Endodermal cell (in vitro differentiated cells): ENCODE measurements at regions not wholly inside any gene's neighbourhood (a gene's known extent, or its start where the extent isn't known, plus 50 kb on each side); places are given as distances from the start of the nearest gene placed in this dataset.

Source experiments
- DNase-seq: peaks from one replicate; pipeline ENCODE4 v3.0.0-alpha.2; 2017
- H3K27ac ChIP-seq: 2 replicates; pipeline ENCODE4 v1.5.1; 2013; ENCODE audit warnings: mild to moderate bottlenecking, low read depth, low read length, moderate library complexity
- H3K27me3 ChIP-seq: 2 replicates; pipeline ENCODE4 v1.6.1; 2013; ENCODE audit warnings: mild to moderate bottlenecking, low read length, moderate library complexity; ENCODE audit not compliant: insufficient read depth, control insufficient read depth, poor library complexity, severe bottlenecking
- H3K36me3 ChIP-seq: 2 replicates; pipeline ENCODE4 v1.7.0; 2013; ENCODE audit warnings: mild to moderate bottlenecking, low read length, moderate library complexity; ENCODE audit not compliant: control insufficient read depth, insufficient read depth
- H3K4me1 ChIP-seq: one replicate; pipeline ENCODE4 v1.7.0; 2013; ENCODE audit warnings: low read length; ENCODE audit not compliant: control insufficient read depth, insufficient read depth
- H3K4me3 ChIP-seq: 2 replicates; pipeline ENCODE4 v1.5.1; 2013; ENCODE audit warnings: mild to moderate bottlenecking, low read length, moderate library complexity
- H3K9ac ChIP-seq: 2 replicates; pipeline ENCODE4 v1.6.1; 2013; ENCODE audit warnings: mild to moderate bottlenecking, low read length, moderate library complexity; ENCODE audit not compliant: poor library complexity, severe bottlenecking; ENCODE audit errors: extremely low read depth
- H3K9me3 ChIP-seq: 2 replicates; pipeline ENCODE4 v1.6.1; 2013; ENCODE audit warnings: mild to moderate bottlenecking, low read length, moderate library complexity; ENCODE audit not compliant: control insufficient read depth
- H3K27ac Mint-ChIP-seq: 2 replicates; pipeline ENCODE4 v1.8.0; 2020; ENCODE audit warnings: mixed read lengths
- H3K27me3 Mint-ChIP-seq: 2 replicates; pipeline ENCODE4 v1.8.0; 2021; ENCODE audit warnings: mild to moderate bottlenecking, mixed read lengths; ENCODE audit not compliant: insufficient read depth
- H3K36me3 Mint-ChIP-seq: 2 replicates; pipeline ENCODE4 v1.8.0; 2020; ENCODE audit warnings: low read depth, mixed read lengths
- H3K4me1 Mint-ChIP-seq: 2 replicates; pipeline ENCODE4 v1.8.0; 2020; ENCODE audit warnings: mixed read lengths
- H3K4me3 Mint-ChIP-seq: 2 replicates; pipeline ENCODE4 v1.8.0; 2020; ENCODE audit warnings: mild to moderate bottlenecking, moderate library complexity, mixed read lengths
- H3K9me3 Mint-ChIP-seq: 2 replicates; pipeline ENCODE4 v1.8.0; 2020; ENCODE audit warnings: mild to moderate bottlenecking, mixed read lengths
- CTCF ChIP-seq: fragments of 200-600 bp; sonication (generic); conservative IDR thresholded peaks from 2 replicates; pipeline ENCODE4 v1.5.0; 2021; ENCODE audit warnings: antibody characterized with exemption, mild to moderate bottlenecking
- whole genome bisulfite sequencing, 2 experiments: methylation state at CpG; one replicate each; pipeline versions ENCODE4 v1.1.5 to v1.1.7; 2013; ENCODE audit warnings: missing lambda C conversion rate in 2 of 2, mixed read lengths in 1 of 2; ENCODE audit not compliant: insufficient coverage in 1 of 2, insufficient read length in 1 of 2; 5-methylcytosine and 5-hydroxymethylcytosine counted together

GRCh38 chr18:25470062-25470461, 118.1 kb upstream of the ZNF521 start:
- no peaks in the 10 kb centered on the region for H3K27me3 ChIP-seq
- Mint-ChIP-seq H3K9me3 (no peaks in the 10 kb centered on the region), H3K27ac (no peak overlapping the region), H3K4me3 (no peak overlapping the region), H3K4me1 (peaks cover 6% of the 10 kb centered on the region), H3K27me3 (no peaks in the 10 kb centered on the region), H3K36me3 (no peaks in the 10 kb centered on the region)
- H3K9ac ChIP-seq = no peak overlapping the region
- TF ChIP-seq CTCF = no peak
- no peak overlapping the region for H3K27ac ChIP-seq
- DNase-seq = no peak
- no peaks in the 10 kb centered on the region for H3K9me3 ChIP-seq
- 92 to 97% methylated on average over 7 of the region's 7 CpGs for WGBS, 2 experiments
- no peak overlapping the region for H3K4me3 ChIP-seq
- H3K36me3 ChIP-seq = no peaks in the 10 kb centered on the region
- no peaks in the 10 kb centered on the region for H3K4me1 ChIP-seq

- H3K9me3 Mint-ChIP-seq = no peaks in the 10 kb centered on the region
- TF ChIP-seq CTCF = no peak
- Histone ChIP-seq H3K27ac (no peak overlapping the region), H3K4me1 (no peaks in the 10 kb centered on the region), H3K4me3 (no peak overlapping the region), H3K36me3 (no peaks in the 10 kb centered on the region), H3K27me3 (no peaks in the 10 kb centered on the region), H3K9ac (no peak overlapping the region), H3K9me3 (no peaks in the 10 kb centered on the region)
- H3K27me3 Mint-ChIP-seq = no peaks in the 10 kb centered on the region
- no peak for DNase-seq
- 87 to 94% methylated on average over 2 of the region's 2 CpGs for WGBS, 2 experiments
- no peaks in the 10 kb centered on the region for H3K36me3 Mint-ChIP-seq
- H3K4me1 Mint-ChIP-seq = peaks cover 6% of the 10 kb centered on the region
- H3K27ac Mint-ChIP-seq = no peak overlapping the region
- H3K4me3 Mint-ChIP-seq = no peak overlapping the region
These were observed 117.5 kb upstream of the ZNF521 start for GRCh38 chr18:25469489-25469888.

- Mint-ChIP-seq H3K27ac (no peak overlapping the region), H3K36me3 (no peaks in the 10 kb centered on the region), H3K9me3 (no peaks in the 10 kb centered on the region), H3K4me1 (peaks cover 6% of the 10 kb centered on the region), H3K27me3 (no peaks in the 10 kb centered on the region), H3K4me3 (no peak overlapping the region)
- no peak for TF ChIP-seq CTCF
- Histone ChIP-seq H3K36me3 (no peaks in the 10 kb centered on the region), H3K4me1 (no peaks in the 10 kb centered on the region), H3K4me3 (no peak overlapping the region), H3K9me3 (no peaks in the 10 kb centered on the region), H3K27ac (no peak overlapping the region), H3K27me3 (no peaks in the 10 kb centered on the region), H3K9ac (no peak overlapping the region)
- 83 to 95% methylated on average over 4 to 5 of the region's 6 CpGs for WGBS, 2 experiments
- DNase-seq = no peak
These were observed 115.4 kb upstream of the ZNF521 start for GRCh38 chr18:25467226-25467987.
